Keratinocyte (primary cell): ENCODE measurements at regions not wholly inside any gene's neighbourhood (a gene's known extent, or its start where the extent isn't known, plus 50 kb on each side); places are given as distances from the start of the nearest gene placed in this dataset.

Experiments used
- EZH2 ChIP-seq: IDR thresholded peaks from one replicate; pipeline ENCODE4 v1.6.1; 2012; ENCODE audit warnings: inconsistent platforms, mild to moderate bottlenecking, low read length, moderate library complexity
- TF ChIP-seq, protein P1 (sequence below), 3 experiments: IDR thresholded peaks in 1 of 3; conservative IDR thresholded peaks in 1 of 3; optimal IDR thresholded peaks in 1 of 3; 2 replicates in 2 of 3; 3 replicates in 1 of 3; pipeline versions ENCODE3 to v1.5.1; 2011; ENCODE audit warnings: low read length in 3 of 3, mild to moderate bottlenecking in 3 of 3, moderate library complexity in 2 of 3, control low read depth in 1 of 3, inconsistent platforms in 1 of 3; ENCODE audit not compliant: insufficient read depth in 2 of 3; ENCODE audit errors: extremely low read depth in 1 of 3

DNA sequence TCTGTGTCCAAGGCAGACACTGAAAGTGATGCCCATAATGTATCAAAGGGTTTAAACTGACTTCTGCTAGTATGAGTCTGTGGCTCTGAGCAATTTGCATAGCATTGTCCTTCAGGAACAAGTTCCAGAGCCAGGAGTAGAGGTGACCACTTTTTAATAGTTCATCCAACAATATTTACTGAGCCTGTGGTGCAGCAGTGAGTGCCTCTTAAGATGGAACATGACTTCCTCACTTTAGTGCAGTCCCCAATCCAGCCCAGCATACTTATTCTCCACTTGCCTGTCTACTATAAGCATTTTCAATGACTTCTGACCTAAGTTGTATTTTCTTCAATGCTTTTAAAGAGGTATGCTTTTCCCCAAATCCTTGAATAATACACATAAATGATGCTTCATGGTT is 611.3 kb downstream of the MED13L start:
- TF ChIP-seq, protein P1, sequence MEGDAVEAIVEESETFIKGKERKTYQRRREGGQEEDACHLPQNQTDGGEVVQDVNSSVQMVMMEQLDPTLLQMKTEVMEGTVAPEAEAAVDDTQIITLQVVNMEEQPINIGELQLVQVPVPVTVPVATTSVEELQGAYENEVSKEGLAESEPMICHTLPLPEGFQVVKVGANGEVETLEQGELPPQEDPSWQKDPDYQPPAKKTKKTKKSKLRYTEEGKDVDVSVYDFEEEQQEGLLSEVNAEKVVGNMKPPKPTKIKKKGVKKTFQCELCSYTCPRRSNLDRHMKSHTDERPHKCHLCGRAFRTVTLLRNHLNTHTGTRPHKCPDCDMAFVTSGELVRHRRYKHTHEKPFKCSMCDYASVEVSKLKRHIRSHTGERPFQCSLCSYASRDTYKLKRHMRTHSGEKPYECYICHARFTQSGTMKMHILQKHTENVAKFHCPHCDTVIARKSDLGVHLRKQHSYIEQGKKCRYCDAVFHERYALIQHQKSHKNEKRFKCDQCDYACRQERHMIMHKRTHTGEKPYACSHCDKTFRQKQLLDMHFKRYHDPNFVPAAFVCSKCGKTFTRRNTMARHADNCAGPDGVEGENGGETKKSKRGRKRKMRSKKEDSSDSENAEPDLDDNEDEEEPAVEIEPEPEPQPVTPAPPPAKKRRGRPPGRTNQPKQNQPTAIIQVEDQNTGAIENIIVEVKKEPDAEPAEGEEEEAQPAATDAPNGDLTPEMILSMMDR (optimal IDR thresholded peaks at IDR 0.05 in 1 of 3, IDR thresholded peaks at IDR 0.05 in 1 of 3, conservative IDR thresholded peaks at IDR 0.05 in 1 of 3; ENCODE audit: extremely low read depth in 1 of 3, insufficient read depth in 2 of 3, low read length in 3 of 3), result no peak
- no peak for TF ChIP-seq EZH2
